Activated CD8-positive, alpha-beta memory T cell treated with anti-CD3 and anti-CD28 coated beads, Interleukin-2, amount 50 U/mL, for 4 hours (primary cell): ENCODE measurements at regions not wholly inside any gene's neighbourhood (a gene's known extent, or its start where the extent isn't known, plus 50 kb on each side); places are given as distances from the start of the nearest gene placed in this dataset.

ENCODE experiments used
- DNase-seq: peaks from one replicate; pipeline ENCODE4 v3.0.0-alpha.2; 2020

- DNase-seq = no peak
These were observed 50.1 kb upstream of the PPFIA2 start for GRCh38 chr12:81809113-81809777.
